NCI-H187 (cell line): ENCODE measurements at regions not wholly inside any gene's neighbourhood (a gene's known extent, or its start where the extent isn't known, plus 50 kb on each side); places are given as distances from the start of the nearest gene placed in this dataset.
"Not testable (repeated sequence)": the region's sequence is repeated elsewhere in the genome, so short reads cannot be mapped to it uniquely, and the experiment has no call there.

Source experiments
- DNase-seq, 2 experiments: peaks; one replicate each; lab custom pipeline; 2025; lab: John Stamatoyannopoulos, UW

DNA sequence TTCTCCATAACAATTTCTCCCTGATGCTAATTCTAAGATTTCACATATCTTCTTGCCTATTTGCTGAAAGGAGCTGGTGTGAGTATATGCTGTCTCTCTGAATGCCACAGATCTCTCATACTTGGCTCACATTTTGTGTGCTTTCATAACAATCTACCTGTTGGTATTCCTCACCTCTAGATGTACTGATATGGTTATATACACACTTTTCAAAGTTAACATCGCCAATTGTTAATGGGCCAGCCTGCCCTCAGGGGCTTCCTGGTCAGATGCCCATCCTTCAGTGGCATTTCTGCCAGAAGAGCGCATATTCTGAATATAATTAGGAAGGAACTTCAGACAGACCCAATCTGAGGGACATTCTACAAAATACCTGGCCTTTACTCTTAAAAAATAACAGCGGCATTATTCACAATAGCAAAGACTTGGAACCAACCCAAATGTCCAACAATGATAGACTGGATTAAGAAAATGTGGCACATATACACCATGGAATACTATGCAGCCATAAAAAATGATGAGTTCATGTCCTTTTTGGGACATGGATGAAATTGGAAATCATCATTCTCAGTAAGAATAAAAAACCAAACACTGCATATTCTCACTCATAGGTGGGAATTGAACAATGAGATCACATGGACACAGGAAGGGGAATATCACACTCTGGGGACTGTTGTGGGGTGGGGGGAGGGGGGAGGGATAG is 123.9 kb upstream of the FAT1 start:
- DNase-seq = not testable (repeated sequence)

- no peak for DNase-seq
Observed at GRCh38 chr4:186848437-186848836, 124.8 kb upstream of the FAT1 start.

DNA sequence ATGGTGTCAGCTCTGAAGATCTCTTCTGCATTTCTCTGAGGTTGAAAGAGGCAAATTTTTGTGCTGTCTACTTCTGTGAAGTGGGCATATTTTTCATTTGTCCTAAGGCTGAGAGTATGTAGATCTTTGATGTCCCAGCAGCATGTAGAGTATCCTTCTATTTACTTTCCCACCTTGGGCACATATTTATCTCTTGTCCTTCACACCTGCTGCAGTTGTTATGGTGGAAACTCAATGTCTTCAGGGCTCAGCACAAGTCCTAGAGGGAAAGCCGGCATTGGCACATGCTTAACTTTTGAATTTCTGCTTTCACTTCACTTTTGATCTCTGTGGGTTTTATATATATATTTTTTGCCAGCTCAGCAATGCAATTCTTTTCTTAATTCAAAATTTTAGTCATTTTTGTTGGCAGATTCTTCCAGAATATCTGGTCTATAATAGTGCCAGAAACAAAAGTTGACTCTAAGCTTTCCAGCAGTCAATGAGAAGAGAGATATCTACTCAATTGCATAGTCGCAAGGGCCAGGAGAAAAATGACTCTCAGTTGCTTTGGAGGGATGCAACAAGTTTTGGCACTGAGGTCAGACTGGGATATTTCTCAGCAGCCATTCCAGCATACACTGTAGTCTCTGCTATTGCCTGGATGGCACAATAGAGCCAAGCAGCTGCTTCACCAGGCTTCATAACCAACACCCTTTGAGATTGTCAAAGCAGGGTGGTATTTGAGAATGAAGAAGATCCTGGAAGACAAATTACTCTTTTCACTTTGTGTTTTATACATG is 127.8 kb upstream of the FAT1 start:
- DNase-seq = no peak

DNA sequence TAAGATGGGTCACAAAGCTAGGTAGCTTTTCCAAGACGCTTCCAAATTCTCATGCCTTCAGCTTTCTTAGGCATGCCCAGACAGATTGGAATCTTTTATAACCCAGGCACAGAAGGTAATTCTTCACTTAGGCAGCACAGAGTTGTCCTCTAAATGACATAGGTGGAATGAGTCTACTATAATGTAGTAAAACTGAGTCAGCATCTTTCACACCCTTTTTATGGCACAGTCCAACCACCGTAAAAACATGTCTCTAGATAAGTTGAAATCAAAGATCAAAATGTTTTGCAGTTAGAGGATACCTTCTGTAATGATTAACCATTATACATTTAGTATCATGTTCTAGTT is 128.4 kb upstream of the FAT1 start:
- DNase-seq = no peak

DNA sequence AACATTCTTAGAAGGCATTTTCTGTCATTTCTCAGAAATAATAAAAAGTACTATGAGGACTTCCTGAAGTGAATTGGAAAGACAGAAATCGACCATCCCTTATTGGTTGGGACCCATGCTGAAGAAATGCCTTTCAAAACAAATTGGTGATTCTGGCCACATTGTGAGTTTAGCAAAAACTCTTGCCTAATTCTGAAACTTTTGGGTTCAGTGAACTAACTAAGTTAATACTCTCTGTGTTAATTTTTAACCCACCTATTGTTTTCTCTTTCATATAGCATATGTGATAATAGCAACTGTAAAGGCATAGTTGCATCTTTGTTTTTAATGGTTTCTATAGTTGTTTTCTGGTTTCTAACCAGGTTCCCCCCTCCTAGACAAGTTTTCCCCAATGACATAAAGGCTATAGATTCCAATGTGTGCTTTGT is 129.3 kb upstream of the FAT1 start:
- no peak for DNase-seq

DNA sequence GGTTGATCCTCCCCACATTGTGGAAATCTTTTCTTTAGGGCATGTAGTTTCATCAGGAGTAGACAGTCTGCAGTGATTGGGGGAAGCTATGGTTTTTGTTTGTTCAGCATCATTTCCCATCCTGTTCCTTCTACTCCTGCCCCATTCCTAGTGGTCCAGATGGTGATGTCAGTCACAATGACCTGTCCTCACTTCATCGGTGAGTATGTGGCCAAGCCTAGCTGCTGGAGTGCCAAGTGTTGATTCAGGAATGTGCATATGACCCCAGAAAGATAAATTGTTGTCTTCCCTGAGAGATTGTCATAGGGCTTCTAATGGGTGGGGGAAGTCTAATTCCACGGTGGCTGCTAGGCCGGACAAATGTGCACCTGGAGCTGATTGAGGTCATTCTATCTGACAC is 130.6 kb upstream of the FAT1 start:
- no peak for DNase-seq

DNA sequence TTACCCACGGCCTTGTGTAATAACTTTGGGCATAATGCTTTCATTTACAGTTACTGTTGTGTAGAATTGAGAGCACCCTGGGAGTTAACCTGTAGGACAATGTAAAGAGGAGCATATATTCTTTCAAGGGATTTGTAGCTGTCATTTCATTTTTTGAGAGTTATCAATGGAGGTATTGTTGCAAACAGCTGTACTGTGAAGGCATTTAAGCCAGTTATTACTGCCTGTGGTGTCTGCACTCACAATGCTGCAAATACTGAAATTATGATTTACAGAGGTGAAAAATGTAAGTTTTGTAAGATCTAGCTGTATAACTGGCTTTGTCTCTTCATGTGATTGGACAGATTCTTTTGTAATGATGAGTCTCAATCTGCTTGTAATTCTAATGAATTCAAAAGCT is 131.5 kb upstream of the FAT1 start:
- DNase-seq = no peak

GRCh38 chr4:186857793-186858192 is 134.1 kb upstream of the FAT1 start:
- no peak for DNase-seq

DNA sequence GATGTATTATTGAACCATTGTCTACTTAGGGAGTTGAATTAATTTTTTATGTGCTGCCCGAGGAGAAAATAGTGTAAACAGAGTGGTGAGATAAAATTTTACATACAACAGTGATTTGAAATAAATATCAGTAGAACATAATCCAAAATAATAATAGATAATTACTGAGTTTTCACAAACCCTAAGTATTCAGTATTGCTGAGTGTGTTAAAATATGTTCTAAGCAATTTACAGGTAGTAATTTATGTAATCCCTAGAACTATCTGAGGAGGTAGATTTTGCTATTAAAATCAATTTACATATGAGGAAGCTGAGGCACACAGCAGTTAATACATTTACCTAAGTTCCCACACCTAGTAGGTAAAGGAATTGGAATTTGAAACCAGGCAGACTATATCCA is 134.7 kb upstream of the FAT1 start:
- DNase-seq = no peak

DNA sequence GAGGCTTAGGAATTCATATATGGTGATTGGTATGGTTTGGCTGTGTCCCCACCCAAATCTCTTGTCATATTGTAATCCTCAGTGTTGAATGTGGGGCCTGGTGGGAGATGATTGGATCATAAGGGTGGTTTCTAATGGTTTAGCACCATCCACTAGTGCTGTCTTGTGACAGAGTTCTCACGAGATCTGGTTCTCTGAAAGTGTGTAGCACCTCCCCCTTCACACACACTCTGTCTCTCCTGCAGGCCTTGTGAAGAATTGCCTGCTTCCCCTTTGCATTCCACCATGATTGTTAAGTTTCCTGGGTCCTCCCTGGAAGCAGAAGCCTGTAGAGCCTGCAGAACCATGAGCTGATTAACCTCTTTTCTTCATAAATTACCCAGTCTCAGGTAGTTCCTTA is 135.8 kb upstream of the FAT1 start:
- DNase-seq = no peak

- no peak for DNase-seq
Observed at GRCh38 chr4:186861317-186861716, 137.7 kb upstream of the FAT1 start.

GRCh38 chr4:186871856-186872255 is 148.2 kb upstream of the FAT1 start:
- DNase-seq = no peak

DNA sequence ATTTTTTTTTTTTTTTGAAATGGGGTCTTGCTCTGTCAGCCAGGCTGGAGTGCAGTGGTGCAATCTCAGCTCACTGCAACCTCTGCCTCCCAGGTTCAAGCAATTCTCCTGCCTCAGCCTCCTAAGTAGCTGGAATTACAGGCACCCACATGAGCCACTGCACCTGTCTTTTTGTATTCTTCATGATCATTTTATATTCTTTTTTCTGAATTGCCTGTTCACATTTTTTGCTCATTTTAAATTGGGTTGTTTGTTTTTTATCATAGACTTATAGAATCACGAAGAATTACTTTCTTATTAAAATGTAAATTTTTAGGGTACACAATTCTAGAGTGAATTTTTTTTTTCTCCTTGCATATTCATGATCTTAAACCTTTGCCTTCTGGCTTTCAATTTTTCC is 149.4 kb upstream of the FAT1 start:
- DNase-seq = not testable (repeated sequence)

DNA sequence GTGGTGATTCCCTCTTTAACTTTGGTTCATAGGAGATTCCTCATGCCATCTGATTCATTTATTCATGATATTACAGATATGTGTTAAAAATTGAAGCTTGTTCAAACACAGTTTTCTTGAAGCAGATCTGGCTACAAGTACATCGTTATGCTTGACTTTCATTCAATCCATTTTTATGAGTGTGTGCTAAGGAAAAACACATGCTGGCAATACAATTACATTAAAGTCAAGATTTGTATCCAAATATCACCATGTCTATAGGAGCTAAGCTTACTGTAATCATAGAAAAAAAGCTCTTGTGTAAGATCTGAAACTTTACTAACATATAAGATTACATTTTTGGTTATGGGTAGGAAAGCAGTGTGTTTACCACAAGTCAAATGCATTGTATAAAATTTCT is 151.8 kb upstream of the FAT1 start:
- DNase-seq = no peak

DNA sequence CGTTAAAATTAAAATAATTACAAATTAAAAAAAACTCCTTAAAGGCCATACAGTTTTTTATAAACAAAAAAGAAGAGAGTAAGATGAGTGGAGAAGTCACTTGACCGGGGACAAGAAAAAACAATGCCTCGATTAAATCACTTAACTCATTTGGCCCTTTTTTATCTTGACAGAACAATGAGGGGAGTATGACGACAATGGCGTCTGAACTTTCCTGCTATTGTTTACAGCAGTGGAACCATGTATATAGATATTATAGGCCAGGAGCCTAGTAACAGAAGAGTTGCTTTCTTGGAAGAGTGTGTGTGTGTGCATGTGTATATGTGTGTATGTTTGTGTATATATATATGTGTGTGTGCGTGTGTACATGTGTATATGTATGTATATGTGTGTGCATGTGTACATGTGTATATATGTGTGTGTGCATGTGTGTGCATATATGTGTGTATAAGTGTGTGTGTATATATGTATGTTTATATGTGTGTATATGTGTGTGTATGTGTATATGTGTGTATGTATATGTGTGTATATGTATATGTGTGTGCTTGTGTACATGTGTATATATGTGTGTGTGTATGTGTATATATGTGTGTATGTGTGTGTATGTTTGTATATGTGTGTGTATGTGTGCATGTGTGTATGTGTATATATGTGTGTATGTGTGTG is 153.4 kb upstream of the FAT1 start:
- no peak for DNase-seq

GRCh38 chr4:186878203-186878776 is 154.6 kb upstream of the FAT1 start:
- no peak for DNase-seq

- no peak for DNase-seq
Observed at GRCh38 chr4:186881521-186882220, 158.0 kb upstream of the FAT1 start.

DNA sequence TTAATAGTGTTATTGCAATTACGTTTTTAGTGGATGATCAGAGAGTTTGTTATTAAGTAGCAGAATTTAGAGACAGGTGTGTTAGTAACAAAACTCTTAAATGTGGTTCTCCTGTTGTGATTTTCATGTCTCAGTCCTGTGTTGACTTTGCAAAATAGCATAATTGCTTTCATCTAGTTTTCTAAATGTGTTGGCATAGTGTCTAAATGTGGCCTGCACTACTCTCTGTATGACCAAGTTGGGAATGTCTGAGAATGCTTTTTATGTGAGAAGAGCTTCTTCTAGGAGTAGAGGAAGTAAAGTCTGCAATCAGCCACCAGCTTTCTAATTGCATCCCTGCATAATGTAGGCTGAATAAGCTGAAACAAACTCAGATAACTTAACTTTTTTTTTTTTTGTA is 158.6 kb upstream of the FAT1 start:
- no peak for DNase-seq

- no peak for DNase-seq
Observed at GRCh38 chr4:186885289-186885688, 161.6 kb upstream of the FAT1 start.

DNA sequence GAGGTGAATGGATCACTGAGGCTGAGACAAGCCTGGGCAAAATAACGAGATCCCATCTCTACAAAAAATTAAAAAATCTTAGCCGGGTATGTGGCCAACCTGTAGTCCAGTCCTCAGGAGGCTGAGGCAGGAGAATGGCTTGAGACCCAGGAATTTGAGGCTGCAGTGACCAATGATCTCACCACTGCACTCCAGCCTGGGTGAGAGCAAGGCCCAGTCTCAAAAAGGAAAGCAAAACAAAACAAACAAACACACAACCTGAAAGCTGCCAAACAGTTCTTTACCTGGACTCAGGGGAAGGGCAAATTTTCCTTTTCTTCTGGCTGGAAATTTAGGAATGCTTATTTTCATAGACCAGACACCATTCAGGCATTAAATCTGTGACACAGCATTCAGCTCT is 163.1 kb upstream of the FAT1 start:
- DNase-seq = no peak

- DNase-seq = no peak
Observed at GRCh38 chr4:186887291-186887700, 163.6 kb upstream of the FAT1 start.

DNA sequence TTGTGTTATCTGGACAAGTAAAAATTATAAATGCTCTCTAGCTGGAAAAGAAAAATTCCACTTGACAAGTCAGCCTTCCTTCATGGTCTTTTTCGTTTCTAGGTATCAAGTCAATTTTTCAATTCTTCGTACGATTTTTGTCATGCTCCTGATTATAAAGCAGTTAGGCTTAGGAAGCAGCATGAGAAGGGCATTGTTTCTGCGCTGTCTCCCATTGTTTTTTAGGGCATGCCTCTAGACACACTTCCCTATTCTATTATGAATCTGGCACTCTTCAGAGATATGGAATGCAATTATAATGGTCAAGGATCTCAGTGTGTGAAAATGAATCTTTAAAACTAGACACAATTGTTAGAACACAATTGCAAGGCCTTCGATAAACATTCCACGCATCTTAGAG is 164.1 kb upstream of the FAT1 start:
- DNase-seq = no peak
